Fibroblast of the aortic adventitia (primary cell): ENCODE measurements at regions not wholly inside any gene's neighbourhood (a gene's known extent, or its start where the extent isn't known, plus 50 kb on each side); places are given as distances from the start of the nearest gene placed in this dataset.

Source experiments
- DNase-seq: peaks from one replicate; pipeline ENCODE4 v3.0.0-alpha.2; 2010; ENCODE audit warnings: low read depth
- H3K4me3 ChIP-seq: 2 replicates; pipeline ENCODE4 v1.5.1; 2011; ENCODE audit warnings: low read depth, mild to moderate bottlenecking, control low read depth, low read length, moderate library complexity
- CTCF ChIP-seq: IDR thresholded peaks from 2 replicates; pipeline ENCODE4 v1.5.1; 2011; ENCODE audit warnings: mild to moderate bottlenecking, low read length, control low read depth, inconsistent platforms; ENCODE audit not compliant: insufficient read depth

- no peak for TF ChIP-seq CTCF
- no peak for DNase-seq
- no peak overlapping the region for H3K4me3 ChIP-seq
These were observed 108.2 kb upstream of the ADAMTS3 start for GRCh38 chr4:72677265-72677664.

- no peak overlapping the region for H3K4me3 ChIP-seq
- TF ChIP-seq CTCF, result no peak
- DNase-seq, result no peak
These were observed 103.0 kb upstream of the ADAMTS3 start for GRCh38 chr4:72671980-72672379.

GRCh38 chr4:72670521-72670920 lies 101.5 kb upstream of the ADAMTS3 start:
- DNase-seq, result no peak
- TF ChIP-seq CTCF, result no peak
- no peak overlapping the region for H3K4me3 ChIP-seq

- no peak overlapping the region for H3K4me3 ChIP-seq
- no peak for TF ChIP-seq CTCF
- no peak for DNase-seq
These were observed 97.9 kb upstream of the ADAMTS3 start for GRCh38 chr4:72666910-72667309.

GRCh38 chr4:72665171-72665968 lies 96.3 kb upstream of the ADAMTS3 start:
- no peak for DNase-seq
- no peak for TF ChIP-seq CTCF
- H3K4me3 ChIP-seq, result no peak overlapping the region

- no peak for TF ChIP-seq CTCF
- H3K4me3 ChIP-seq, result no peak overlapping the region
- no peak for DNase-seq
These were observed 94.8 kb upstream of the ADAMTS3 start for GRCh38 chr4:72663828-72664227.

GRCh38 chr4:72661830-72662229 lies 92.8 kb upstream of the ADAMTS3 start:
- DNase-seq, result no peak
- no peak overlapping the region for H3K4me3 ChIP-seq
- no peak for TF ChIP-seq CTCF
